ENCODE measurements at regions not wholly inside any gene's neighbourhood (a gene's known extent, or its start where the extent isn't known, plus 50 kb on each side); places are given as distances from the start of the nearest gene placed in this dataset.

GRCh38 chr6:48825501-48826151, 637.4 kb downstream of the MMUT start:
- no peak for TF ChIP-seq POLR2A (IDR thresholded peaks at IDR 0.05; ENCODE audit: low read depth)
- no peak for TF ChIP-seq CTCF (IDR thresholded peaks at IDR 0.05)
- no peak for TF ChIP-seq POLR2AphosphoS5 (IDR thresholded peaks at IDR 0.05)
- TF ChIP-seq EP300 (IDR thresholded peaks at IDR 0.05) = no peak

Data from esophagus muscularis mucosa (tissue), 4 donors.